ENCODE measurements at regions not wholly inside any gene's neighbourhood (a gene's known extent, or its start where the extent isn't known, plus 50 kb on each side); places are given as distances from the start of the nearest gene placed in this dataset.
A peak's percentile ranks its signal among the peaks of the same experiment; 100 is the strongest.

- TF ChIP-seq CTCF (conservative IDR thresholded peaks at IDR 0.05; ENCODE audit: low read depth, low read length): no peak
- DNase-seq (ENCODE audit: low read depth): no peak
- H3K4me3 ChIP-seq (ENCODE audit: low read depth, low read length): no peak overlapping the region
These were observed 116.4 kb upstream of the MKI67 start for GRCh38 chr10:128242641-128243040.

GRCh38 chr10:128245026-128245425 is 118.8 kb upstream of the MKI67 start:
- no peak for TF ChIP-seq CTCF (conservative IDR thresholded peaks at IDR 0.05; ENCODE audit: low read depth, low read length)
- H3K4me3 ChIP-seq (ENCODE audit: low read depth, low read length): no peak overlapping the region
- DNase-seq (ENCODE audit: low read depth): no peak

GRCh38 chr10:128247576-128247975 is 121.4 kb upstream of the MKI67 start:
- no peak for DNase-seq (ENCODE audit: low read depth)
- no peak for TF ChIP-seq CTCF (conservative IDR thresholded peaks at IDR 0.05; ENCODE audit: low read depth, low read length)
- no peak overlapping the region for H3K4me3 ChIP-seq (ENCODE audit: low read depth, low read length)

GRCh38 chr10:128254476-128254875 is 128.3 kb upstream of the MKI67 start:
- DNase-seq (ENCODE audit: low read depth): peak; percentile 9
- no peak for TF ChIP-seq CTCF (conservative IDR thresholded peaks at IDR 0.05; ENCODE audit: low read depth, low read length)
- H3K4me3 ChIP-seq (ENCODE audit: low read depth, low read length): no peak overlapping the region

- TF ChIP-seq CTCF (conservative IDR thresholded peaks at IDR 0.05; ENCODE audit: low read depth, low read length): no peak
- H3K4me3 ChIP-seq (ENCODE audit: low read depth, low read length): no peak overlapping the region
- DNase-seq (ENCODE audit: low read depth): no peak
These were observed 131.2 kb upstream of the MKI67 start for GRCh38 chr10:128257428-128257827.

- no peak for TF ChIP-seq CTCF (conservative IDR thresholded peaks at IDR 0.05; ENCODE audit: low read depth, low read length)
- DNase-seq (ENCODE audit: low read depth): no peak
- H3K4me3 ChIP-seq (ENCODE audit: low read depth, low read length): no peak overlapping the region
These were observed 132.3 kb upstream of the MKI67 start for GRCh38 chr10:128258421-128258976.

- DNase-seq (ENCODE audit: low read depth): no peak
- no peak overlapping the region for H3K4me3 ChIP-seq (ENCODE audit: low read depth, low read length)
- peak; percentile 74 for TF ChIP-seq CTCF (conservative IDR thresholded peaks at IDR 0.05; ENCODE audit: low read depth, low read length)
These were observed 137.9 kb upstream of the MKI67 start for GRCh38 chr10:128263891-128264688.
